ENCODE measurements at regions not wholly inside any gene's neighbourhood (a gene's known extent, or its start where the extent isn't known, plus 50 kb on each side); places are given as distances from the start of the nearest gene placed in this dataset.

- H3K27me3 ChIP-seq (ENCODE audit: insufficient read depth, low read depth), result peaks cover 31% of the 10 kb centered on the region
- no peaks in the 10 kb centered on the region for H3K9me3 ChIP-seq (ENCODE audit: insufficient read depth, low read depth)
- H3K36me3 ChIP-seq (ENCODE audit: low read depth), result no peaks in the 10 kb centered on the region
- H3K4me2 ChIP-seq, result no peak overlapping the region
- no peak overlapping the region for H2AFZ ChIP-seq
- TF ChIP-seq EZH2 (IDR thresholded peaks at IDR 0.05; ENCODE audit: low read depth) (no peak), CTCF (conservative IDR thresholded peaks at IDR 0.05) (no peak)
- no peaks in the 10 kb centered on the region for H4K20me1 ChIP-seq (ENCODE audit: insufficient read depth)
- intact Hi-C loops (cut with micrococcal nuclease; ENCODE audit: unreplicated experiment), result no loop called here
- POLR2A ChIA-PET (ENCODE audit: unreplicated experiment), result no interaction called here
- H3K4me1 ChIP-seq (replicated peaks; ENCODE audit: insufficient read depth), result no peaks in the 10 kb centered on the region
- no peak overlapping the region for H3K27ac ChIP-seq
- no peaks in the 10 kb centered on the region for H3K79me2 ChIP-seq (ENCODE audit: low read depth)
- H3K9me2 ChIP-seq (ENCODE audit: insufficient read depth), result no peaks in the 10 kb centered on the region
- no peak overlapping the region for H3K4me3 ChIP-seq
- DNase-seq, result no peak
- no TSS peak for BruUV-seq (replicated peaks)
- CTCF ChIA-PET, result no interaction called here
- H3F3A ChIP-seq (ENCODE audit: insufficient read depth, low read depth), result no peaks in the 10 kb centered on the region
Observed at GRCh38 chr18:76233406-76233805, 261.6 kb downstream of the ZNF516 start.

GRCh38 chr18:76232779-76233178 lies 262.3 kb downstream of the ZNF516 start:
- Histone ChIP-seq H3K27ac (no peak overlapping the region), H2AFZ (no peak overlapping the region), H3K36me3 (ENCODE audit: low read depth) (no peaks in the 10 kb centered on the region), H3K4me1 (replicated peaks; ENCODE audit: insufficient read depth) (no peaks in the 10 kb centered on the region), H3K9me2 (ENCODE audit: insufficient read depth) (no peaks in the 10 kb centered on the region), H3K27me3 (ENCODE audit: insufficient read depth, low read depth) (peaks cover 37% of the 10 kb centered on the region), H3K79me2 (ENCODE audit: low read depth) (no peaks in the 10 kb centered on the region), H4K20me1 (ENCODE audit: insufficient read depth) (no peaks in the 10 kb centered on the region), H3K9me3 (ENCODE audit: insufficient read depth, low read depth) (no peaks in the 10 kb centered on the region), H3F3A (ENCODE audit: insufficient read depth, low read depth) (no peaks in the 10 kb centered on the region), H3K4me3 (no peak overlapping the region), H3K4me2 (no peak overlapping the region)
- intact Hi-C loops (cut with micrococcal nuclease; ENCODE audit: unreplicated experiment), result no loop called here
- TF ChIP-seq CTCF (conservative IDR thresholded peaks at IDR 0.05), result no peak
- TF ChIP-seq EZH2 (IDR thresholded peaks at IDR 0.05; ENCODE audit: low read depth), result no peak
- DNase-seq, result no peak
- BruUV-seq (replicated peaks), result no TSS peak
- POLR2A ChIA-PET (ENCODE audit: unreplicated experiment), result no interaction called here
- CTCF ChIA-PET, result no interaction called here

GRCh38 chr18:76232010-76232409 lies 263.0 kb downstream of the ZNF516 start:
- BruUV-seq (replicated peaks), result no TSS peak
- POLR2A ChIA-PET (ENCODE audit: unreplicated experiment), result no interaction called here
- peaks cover 44% of the 10 kb centered on the region for H3K27me3 ChIP-seq (ENCODE audit: insufficient read depth, low read depth)
- intact Hi-C loops (cut with micrococcal nuclease; ENCODE audit: unreplicated experiment), result no loop called here
- no peak for DNase-seq
- no peak overlapping the region for H2AFZ ChIP-seq
- no peaks in the 10 kb centered on the region for H4K20me1 ChIP-seq (ENCODE audit: insufficient read depth)
- no peak overlapping the region for H3K4me3 ChIP-seq
- H3K9me2 ChIP-seq (ENCODE audit: insufficient read depth), result no peaks in the 10 kb centered on the region
- no peak for TF ChIP-seq EZH2 (IDR thresholded peaks at IDR 0.05; ENCODE audit: low read depth)
- TF ChIP-seq CTCF (conservative IDR thresholded peaks at IDR 0.05), result no peak
- no peaks in the 10 kb centered on the region for H3K36me3 ChIP-seq (ENCODE audit: low read depth)
- no peak overlapping the region for H3K27ac ChIP-seq
- H3K4me2 ChIP-seq, result no peak overlapping the region
- H3K4me1 ChIP-seq (replicated peaks; ENCODE audit: insufficient read depth), result no peaks in the 10 kb centered on the region
- H3F3A ChIP-seq (ENCODE audit: insufficient read depth, low read depth), result no peaks in the 10 kb centered on the region
- CTCF ChIA-PET, result no interaction called here
- H3K79me2 ChIP-seq (ENCODE audit: low read depth), result no peaks in the 10 kb centered on the region
- no peaks in the 10 kb centered on the region for H3K9me3 ChIP-seq (ENCODE audit: insufficient read depth, low read depth)
